Uterus (tissue), 2 donors: ENCODE measurements at regions not wholly inside any gene's neighbourhood (a gene's known extent, or its start where the extent isn't known, plus 50 kb on each side); places are given as distances from the start of the nearest gene placed in this dataset.

ENCODE experiments used
- CTCF ChIP-seq, 4 experiments: fragments of 200-600 bp in 2 of 4; fragments of 450-650 bp in 2 of 4; sonication (generic) in 2 of 4; IDR thresholded peaks; one replicate each; pipeline ENCODE4 v1.5.1; 2016 to 2019; ENCODE audit warnings: antibody characterized with exemption in 4 of 4, mild to moderate bottlenecking in 2 of 4, moderate library complexity in 1 of 4
- POLR2A ChIP-seq, 2 donors: fragments of 450-650 bp; IDR thresholded peaks; one replicate each; pipeline ENCODE4 v1.6.1; 2016; ENCODE audit warnings: antibody characterized with exemption in 2 of 2, mild to moderate bottlenecking in 1 of 2, moderate library complexity in 1 of 2

DNA sequence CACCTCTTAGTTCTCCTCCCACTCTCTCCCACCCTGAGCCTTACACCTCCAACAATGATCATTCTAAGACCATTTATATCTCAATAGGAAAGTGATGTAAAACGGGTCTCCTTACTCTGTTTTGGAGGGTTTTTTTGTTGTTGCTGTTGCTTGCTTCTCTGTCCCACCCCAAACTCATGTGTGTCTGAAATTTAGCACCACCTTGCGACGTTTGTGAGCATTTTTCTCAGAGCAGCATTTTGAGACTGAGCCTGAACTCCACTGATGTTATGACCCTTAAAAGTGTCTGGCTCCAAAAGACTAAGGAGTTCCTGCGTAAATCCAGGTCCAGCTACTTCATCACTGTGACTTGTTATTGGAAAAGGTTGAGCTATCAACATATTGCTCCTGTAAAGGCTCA is 155.0 kb downstream of the DAD1 start:
- TF ChIP-seq CTCF (IDR thresholded peaks at IDR 0.05), result no peak
- TF ChIP-seq POLR2A (IDR thresholded peaks at IDR 0.05), result no peak
